ENCODE measurements at regions not wholly inside any gene's neighbourhood (a gene's known extent, or its start where the extent isn't known, plus 50 kb on each side); places are given as distances from the start of the nearest gene placed in this dataset.
"Not testable (repeated sequence)": the region's sequence is repeated elsewhere in the genome, so short reads cannot be mapped to it uniquely, and the experiment has no call there.

GRCh38 chr2:175259164-175259563 is 77.7 kb upstream of the ATP5MC3 start:
- ChIA-PET CTCF (no interaction called here), POLR2A (no interaction called here)
- Histone ChIP-seq H3K9me3 (no peaks in the 10 kb centered on the region), H3K36me3 (ENCODE audit: control insufficient read depth, insufficient read depth, low read length) (no peaks in the 10 kb centered on the region), H3K4me1 (no peaks in the 10 kb centered on the region), H3K27me3 (replicated peaks; ENCODE audit: control insufficient read depth, insufficient read depth, low read length) (no peaks in the 10 kb centered on the region), H3K4me3 (ENCODE audit: low read depth, low read length) (no peak overlapping the region)
- no peaks in the 10 kb centered on the region for H3K4me1 Mint-ChIP-seq (ENCODE audit: low read depth, unreplicated experiment)
- H3K4me3 Mint-ChIP-seq (ENCODE audit: unreplicated experiment): no peak overlapping the region
- intact Hi-C loops (cut with micrococcal nuclease; ENCODE audit: unreplicated experiment): no loop called here
- H3K27ac Mint-ChIP-seq (ENCODE audit: unreplicated experiment): no peak overlapping the region
- H3K9me3 Mint-ChIP-seq (ENCODE audit: unreplicated experiment): no peaks in the 10 kb centered on the region
- no TSS peak for BruUV-seq (replicated peaks)
- peaks cover 15% of the 10 kb centered on the region for H3K27me3 Mint-ChIP-seq (ENCODE audit: insufficient read depth, unreplicated experiment)
- DNase-seq: no peak
- TF ChIP-seq CTCF (IDR thresholded peaks at IDR 0.05; ENCODE audit: insufficient read depth in 1 of 2, low read depth in 1 of 2, low read length in 1 of 2, severe bottlenecking in 1 of 2, unreplicated experiment in 1 of 2): no peak
- no peaks in the 10 kb centered on the region for H3K36me3 Mint-ChIP-seq (ENCODE audit: insufficient read depth, unreplicated experiment)

GRCh38 chr2:175256806-175257585 is 75.5 kb upstream of the ATP5MC3 start:
- H3K4me1 Mint-ChIP-seq (ENCODE audit: low read depth, unreplicated experiment): no peaks in the 10 kb centered on the region
- Histone ChIP-seq H3K36me3 (ENCODE audit: control insufficient read depth, insufficient read depth, low read length) (no peaks in the 10 kb centered on the region), H3K9me3 (no peaks in the 10 kb centered on the region), H3K4me1 (no peaks in the 10 kb centered on the region), H3K27me3 (replicated peaks; ENCODE audit: control insufficient read depth, insufficient read depth, low read length) (no peaks in the 10 kb centered on the region), H3K4me3 (ENCODE audit: low read depth, low read length) (no peak overlapping the region)
- DNase-seq: no peak
- H3K9me3 Mint-ChIP-seq (ENCODE audit: unreplicated experiment): no peaks in the 10 kb centered on the region
- TF ChIP-seq CTCF (IDR thresholded peaks at IDR 0.05; ENCODE audit: insufficient read depth in 1 of 2, low read depth in 1 of 2, low read length in 1 of 2, severe bottlenecking in 1 of 2, unreplicated experiment in 1 of 2): no peak
- no peak overlapping the region for H3K27ac Mint-ChIP-seq (ENCODE audit: unreplicated experiment)
- ChIA-PET CTCF (no interaction called here), POLR2A (no interaction called here)
- H3K27me3 Mint-ChIP-seq (ENCODE audit: insufficient read depth, unreplicated experiment): peaks cover 18% of the 10 kb centered on the region
- intact Hi-C loops (cut with micrococcal nuclease; ENCODE audit: unreplicated experiment): no loop called here
- no peaks in the 10 kb centered on the region for H3K36me3 Mint-ChIP-seq (ENCODE audit: insufficient read depth, unreplicated experiment)
- BruUV-seq (replicated peaks): no TSS peak
- no peak overlapping the region for H3K4me3 Mint-ChIP-seq (ENCODE audit: unreplicated experiment)

- CTCF ChIA-PET; H3K4me3 Mint-ChIP-seq (ENCODE audit: unreplicated experiment); H3K27me3 ChIP-seq (replicated peaks; ENCODE audit: control insufficient read depth, insufficient read depth, low read length); H3K36me3 ChIP-seq (ENCODE audit: control insufficient read depth, insufficient read depth, low read length); H3K9me3 ChIP-seq; intact Hi-C loops (cut with micrococcal nuclease; ENCODE audit: unreplicated experiment); H3K9me3 Mint-ChIP-seq (ENCODE audit: unreplicated experiment); H3K4me1 ChIP-seq; H3K4me1 Mint-ChIP-seq (ENCODE audit: low read depth, unreplicated experiment); H3K27ac Mint-ChIP-seq (ENCODE audit: unreplicated experiment); DNase-seq; H3K36me3 Mint-ChIP-seq (ENCODE audit: insufficient read depth, unreplicated experiment); BruUV-seq (replicated peaks); POLR2A ChIA-PET; H3K4me3 ChIP-seq (ENCODE audit: low read depth, low read length): not testable (repeated sequence)
- H3K27me3 Mint-ChIP-seq (ENCODE audit: insufficient read depth, unreplicated experiment): peaks cover 15% of the 10 kb centered on the region
These were observed 74.9 kb upstream of the ATP5MC3 start for GRCh38 chr2:175256391-175256790.

All from Caco-2 (cell line).